ENCODE measurements at regions not wholly inside any gene's neighbourhood (a gene's known extent, or its start where the extent isn't known, plus 50 kb on each side); places are given as distances from the start of the nearest gene placed in this dataset.

GRCh38 chr10:78613132-78613531 is 455.6 kb upstream of the ZMIZ1 start:
- H3K27ac ChIP-seq, result no peak overlapping the region
- TF ChIP-seq CTCF (IDR thresholded peaks at IDR 0.05) (no peak), ZFX (IDR thresholded peaks at IDR 0.05; ENCODE audit: borderline replicate concordance) (no peak)

GRCh38 chr10:78614267-78614666 is 454.5 kb upstream of the ZMIZ1 start:
- no peak overlapping the region for H3K27ac ChIP-seq
- no peak for TF ChIP-seq CTCF (IDR thresholded peaks at IDR 0.05)

GRCh38 chr10:78614744-78615143 is 454.0 kb upstream of the ZMIZ1 start:
- TF ChIP-seq CTCF (IDR thresholded peaks at IDR 0.05), result no peak
- no peak for TF ChIP-seq ZFX (IDR thresholded peaks at IDR 0.05; ENCODE audit: borderline replicate concordance)
- H3K27ac ChIP-seq, result no peak overlapping the region

GRCh38 chr10:78616125-78616695 is 452.6 kb upstream of the ZMIZ1 start:
- TF ChIP-seq CTCF (IDR thresholded peaks at IDR 0.05), result no peak
- no peak for TF ChIP-seq ZFX (IDR thresholded peaks at IDR 0.05; ENCODE audit: borderline replicate concordance)
- no peak overlapping the region for H3K27ac ChIP-seq

- no peak overlapping the region for H3K27ac ChIP-seq
- no peak for TF ChIP-seq CTCF (IDR thresholded peaks at IDR 0.05)
- no peak for TF ChIP-seq ZFX (IDR thresholded peaks at IDR 0.05; ENCODE audit: borderline replicate concordance)
Measured at GRCh38 chr10:78617115-78617514, 451.7 kb upstream of the ZMIZ1 start.

GRCh38 chr10:78617631-78618030 is 451.1 kb upstream of the ZMIZ1 start:
- TF ChIP-seq ZFX (IDR thresholded peaks at IDR 0.05; ENCODE audit: borderline replicate concordance), result no peak
- no peak for TF ChIP-seq CTCF (IDR thresholded peaks at IDR 0.05)
- no peak overlapping the region for H3K27ac ChIP-seq

GRCh38 chr10:78618050-78618449 is 450.7 kb upstream of the ZMIZ1 start:
- no peak for TF ChIP-seq ZFX (IDR thresholded peaks at IDR 0.05; ENCODE audit: borderline replicate concordance)
- no peak for TF ChIP-seq CTCF (IDR thresholded peaks at IDR 0.05)
- no peak overlapping the region for H3K27ac ChIP-seq

Data from 22Rv1 (cell line).